Spinal cord (tissue), 9 donors: ENCODE measurements at regions not wholly inside any gene's neighbourhood (a gene's known extent, or its start where the extent isn't known, plus 50 kb on each side); places are given as distances from the start of the nearest gene placed in this dataset.

Experiments used
- DNase-seq, 6 donors: peaks; one replicate each; pipeline versions ENCODE4 v3.0.0 to v3.0.0-alpha.2; 2013 to 2015; ENCODE audit warnings: low spot score in 6 of 6, low read depth in 4 of 6
- H3K27ac ChIP-seq: one replicate; pipeline ENCODE4 v1.5.1; 2013; ENCODE audit warnings: low read depth, low read length, control low read depth
- H3K27me3 ChIP-seq: one replicate; pipeline ENCODE4 v1.6.1; 2013; ENCODE audit warnings: low read length; ENCODE audit not compliant: control insufficient read depth, insufficient read depth
- H3K36me3 ChIP-seq: one replicate; pipeline ENCODE4 v1.6.1; 2013; ENCODE audit warnings: low read length; ENCODE audit not compliant: control insufficient read depth, insufficient read depth
- H3K4me1 ChIP-seq: one replicate; pipeline ENCODE4 v1.6.1; 2013; ENCODE audit warnings: low read length; ENCODE audit not compliant: control insufficient read depth, insufficient read depth
- H3K4me3 ChIP-seq: one replicate; pipeline ENCODE4 v1.5.1; 2013; ENCODE audit warnings: low read depth, low read length, control low read depth
- H3K9me3 ChIP-seq: one replicate; pipeline ENCODE4 v1.6.1; 2013; ENCODE audit warnings: low read length; ENCODE audit not compliant: control insufficient read depth, insufficient read depth
- WGBS: methylation state at CpG from one replicate; pipeline ENCODE4 v1.1.5; 2013; ENCODE audit warnings: missing lambda C conversion rate; ENCODE audit not compliant: insufficient coverage; 5-methylcytosine and 5-hydroxymethylcytosine counted together
- donor health status: healthy.

DNA sequence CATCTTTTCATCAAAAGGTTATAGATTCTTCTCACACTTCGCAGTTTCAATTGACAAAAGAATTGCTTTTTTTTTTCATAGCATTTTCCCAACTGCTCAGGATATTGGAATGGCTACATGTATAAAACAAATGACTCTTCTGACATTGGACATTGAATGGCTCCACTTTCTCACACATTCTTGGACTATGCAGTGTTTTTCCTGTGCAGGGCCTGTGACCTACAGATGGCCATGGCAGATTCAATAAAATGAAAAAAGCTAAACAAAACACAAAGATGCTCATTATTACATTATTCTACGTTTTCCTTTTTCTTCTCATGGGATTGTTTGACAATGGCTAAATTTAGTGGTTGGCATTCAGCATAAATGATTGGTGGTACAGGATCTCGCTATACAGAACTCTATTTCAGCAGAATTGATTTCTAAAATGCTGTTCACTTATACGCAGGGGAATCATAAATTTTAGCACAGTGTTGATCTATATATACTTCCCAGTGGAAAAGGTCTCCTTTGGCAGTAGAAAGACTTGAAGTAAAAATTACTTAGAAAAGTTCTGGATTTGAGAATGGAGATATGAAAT is 115.6 kb upstream of the ADAMTS5 start:
- DNase-seq, result peak in 2 of 6 donors; percentile 14 to 47
- Histone ChIP-seq H3K36me3 (no peaks in the 10 kb centered on the region), H3K9me3 (no peaks in the 10 kb centered on the region), H3K27ac (no peak overlapping the region), H3K27me3 (no peaks in the 10 kb centered on the region), H3K4me1 (no peaks in the 10 kb centered on the region), H3K4me3 (no peak overlapping the region)
- WGBS, result no CpG with 5 or more reads among the region's 4 CpGs

GRCh38 chr21:27079636-27080240 is 112.8 kb upstream of the ADAMTS5 start:
- Histone ChIP-seq H3K4me3 (no peak overlapping the region), H3K9me3 (no peaks in the 10 kb centered on the region), H3K27ac (no peak overlapping the region), H3K27me3 (no peaks in the 10 kb centered on the region), H3K36me3 (no peaks in the 10 kb centered on the region), H3K4me1 (no peaks in the 10 kb centered on the region)
- 80% methylated on average over 1 of the region's 5 CpGs for WGBS
- peak in 1 of 6 donors; percentile 50 for DNase-seq

DNA sequence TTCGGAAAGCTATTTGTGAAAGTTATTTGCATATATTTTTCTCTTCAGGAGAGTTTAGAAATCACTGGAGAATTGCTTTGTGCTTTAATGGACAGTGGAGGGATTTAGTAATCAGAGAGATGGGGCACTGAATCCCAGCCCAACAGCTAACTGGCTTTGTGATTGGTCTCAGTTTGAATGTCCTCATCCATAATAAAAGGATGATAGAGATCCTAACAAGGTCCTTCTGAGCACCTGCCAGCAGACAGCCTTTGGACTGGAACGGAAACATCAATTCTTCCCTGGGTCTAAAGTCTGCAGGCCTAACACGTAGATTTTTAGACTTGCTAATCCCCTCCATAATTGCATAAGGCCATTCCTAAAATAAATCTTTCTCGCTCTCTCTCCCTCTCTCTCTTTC is 112.0 kb upstream of the ADAMTS5 start:
- WGBS, result 34% methylated on average over 3 of the region's 4 CpGs
- H3K4me1 ChIP-seq, result no peaks in the 10 kb centered on the region
- no peaks in the 10 kb centered on the region for H3K9me3 ChIP-seq
- no peak overlapping the region for H3K27ac ChIP-seq
- H3K27me3 ChIP-seq, result no peaks in the 10 kb centered on the region
- no peak overlapping the region for H3K4me3 ChIP-seq
- DNase-seq, result peak in 2 of 6 donors; percentile 18 to 84
- no peaks in the 10 kb centered on the region for H3K36me3 ChIP-seq

DNA sequence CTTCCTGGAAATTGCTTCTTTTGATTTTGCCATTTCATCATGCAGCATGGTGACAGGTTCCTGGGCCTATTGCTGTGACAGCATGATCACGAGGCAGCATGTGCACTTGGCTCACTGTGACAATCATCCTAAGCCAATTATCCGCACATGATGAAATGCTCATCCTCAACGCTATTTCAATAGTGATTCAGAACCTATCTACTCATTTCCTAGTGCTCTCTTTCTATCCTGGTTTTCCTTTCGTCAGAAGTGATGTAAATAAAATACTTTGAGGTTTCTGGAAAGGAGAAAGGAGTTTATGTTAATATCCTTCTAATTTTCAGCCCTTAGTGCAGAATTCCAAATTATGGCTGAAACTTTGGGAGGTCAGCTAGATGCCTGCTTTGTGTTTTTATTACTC is 110.6 kb upstream of the ADAMTS5 start:
- DNase-seq, result peak in 2 of 6 donors; percentile 57 to 60
- no peaks in the 10 kb centered on the region for H3K4me1 ChIP-seq
- WGBS, result 58% methylated on average over 1 of the region's 4 CpGs
- no peaks in the 10 kb centered on the region for H3K9me3 ChIP-seq
- H3K36me3 ChIP-seq, result no peaks in the 10 kb centered on the region
- H3K27me3 ChIP-seq, result no peaks in the 10 kb centered on the region
- no peak overlapping the region for H3K4me3 ChIP-seq
- H3K27ac ChIP-seq, result no peak overlapping the region

DNA sequence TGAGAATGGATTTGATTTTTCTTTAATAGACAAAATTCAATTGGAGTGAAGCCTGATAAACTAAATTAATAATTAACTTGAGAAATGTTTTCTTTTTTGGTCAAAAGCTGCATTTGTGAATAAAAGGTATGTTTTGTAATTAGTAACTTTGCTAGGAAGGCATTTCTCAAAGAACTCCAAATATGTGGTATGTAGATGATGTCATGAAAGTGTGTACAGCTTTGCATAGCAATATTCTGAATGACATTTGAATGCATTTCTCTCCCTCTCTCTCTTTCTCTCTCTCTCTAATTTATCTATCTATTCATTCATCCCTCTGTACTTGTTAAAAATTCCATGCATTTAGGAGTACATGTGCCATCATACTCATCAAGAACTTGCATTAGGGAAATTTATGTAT is 109.1 kb upstream of the ADAMTS5 start:
- Histone ChIP-seq H3K9me3 (no peaks in the 10 kb centered on the region), H3K36me3 (no peaks in the 10 kb centered on the region), H3K4me3 (no peak overlapping the region)

GRCh38 chr21:27070861-27071670 is 104.2 kb upstream of the ADAMTS5 start:
- DNase-seq, result peak in 4 of 6 donors; percentile 11 to 95 (median 42)
- H3K27me3 ChIP-seq, result no peaks in the 10 kb centered on the region
- no peaks in the 10 kb centered on the region for H3K4me1 ChIP-seq
- no peak overlapping the region for H3K27ac ChIP-seq
- no peaks in the 10 kb centered on the region for H3K9me3 ChIP-seq
- no CpG with 5 or more reads among the region's 4 CpGs for WGBS
- no peak overlapping the region for H3K4me3 ChIP-seq
- H3K36me3 ChIP-seq, result no peaks in the 10 kb centered on the region

More for the DNA sequence above, 109.1 kb upstream of the ADAMTS5 start:
- Histone ChIP-seq H3K27me3 (no peaks in the 10 kb centered on the region), H3K27ac (no peak overlapping the region), H3K4me1 (no peaks in the 10 kb centered on the region)
- no peak for DNase-seq

GRCh38 chr21:27068811-27069210 is 101.9 kb upstream of the ADAMTS5 start:
- DNase-seq, result no peak
- Histone ChIP-seq H3K4me1 (no peaks in the 10 kb centered on the region), H3K36me3 (no peaks in the 10 kb centered on the region), H3K27me3 (no peaks in the 10 kb centered on the region), H3K27ac (no peak overlapping the region), H3K4me3 (no peak overlapping the region), H3K9me3 (no peaks in the 10 kb centered on the region)

DNA sequence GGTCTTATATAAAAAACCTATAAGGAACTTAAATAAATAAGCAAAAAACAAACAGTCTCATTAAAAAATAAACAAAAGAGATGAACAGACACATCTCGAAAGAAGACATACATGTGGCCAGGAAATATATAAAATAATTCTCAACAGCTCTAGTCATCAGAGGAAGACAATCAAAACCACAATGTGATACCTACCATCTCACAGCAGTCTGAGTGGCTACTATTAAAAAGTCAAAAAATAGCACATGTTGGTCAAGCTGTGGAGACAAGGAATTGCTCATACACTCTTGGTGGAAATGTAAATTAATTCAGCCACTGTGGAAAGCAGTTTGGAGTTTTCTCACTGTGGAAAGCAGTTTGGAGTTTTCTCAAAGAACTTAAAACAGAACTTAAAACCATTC is 100.3 kb upstream of the ADAMTS5 start:
- no peaks in the 10 kb centered on the region for H3K36me3 ChIP-seq
- WGBS, result no CpG with 5 or more reads among the region's 1 CpG
- H3K27me3 ChIP-seq, result no peaks in the 10 kb centered on the region
- H3K4me3 ChIP-seq, result no peak overlapping the region
- H3K27ac ChIP-seq, result no peak overlapping the region
- H3K9me3 ChIP-seq, result peaks cover 2% of the 10 kb centered on the region
- no peaks in the 10 kb centered on the region for H3K4me1 ChIP-seq
- no peak for DNase-seq

DNA sequence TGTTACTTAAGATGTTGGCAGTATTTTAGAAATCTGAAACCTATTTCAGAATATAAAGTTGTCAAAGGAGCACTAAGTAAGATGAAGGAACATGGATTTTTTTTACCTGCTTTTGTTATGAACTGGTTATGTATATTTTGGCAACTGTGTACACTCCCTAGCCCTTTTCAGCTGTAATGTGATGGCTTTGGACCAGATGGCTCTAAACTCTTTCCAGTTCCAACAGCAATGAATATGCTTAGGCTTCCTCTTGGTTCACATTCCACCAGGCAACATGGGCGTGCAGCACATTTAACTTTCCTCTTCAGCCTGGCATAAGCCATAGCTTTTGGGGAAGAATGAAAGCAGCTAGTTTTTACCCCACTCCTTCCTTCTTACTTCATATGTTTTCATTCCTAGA is 95.6 kb upstream of the ADAMTS5 start:
- H3K4me1 ChIP-seq, result no peaks in the 10 kb centered on the region
- H3K27me3 ChIP-seq, result no peaks in the 10 kb centered on the region
- H3K9me3 ChIP-seq, result peaks cover 2% of the 10 kb centered on the region
- WGBS, result no CpG with 5 or more reads among the region's 1 CpG
- no peak overlapping the region for H3K27ac ChIP-seq
- no peak overlapping the region for H3K4me3 ChIP-seq
- DNase-seq, result no peak
- H3K36me3 ChIP-seq, result no peaks in the 10 kb centered on the region

GRCh38 chr21:27061770-27062169 is 94.9 kb upstream of the ADAMTS5 start:
- Histone ChIP-seq H3K4me1 (no peaks in the 10 kb centered on the region), H3K36me3 (no peaks in the 10 kb centered on the region), H3K27ac (no peak overlapping the region), H3K27me3 (no peaks in the 10 kb centered on the region), H3K9me3 (peaks cover 2% of the 10 kb centered on the region), H3K4me3 (no peak overlapping the region)
- peak in 1 of 6 donors; percentile 25 for DNase-seq
